Upper lobe of right lung (tissue), 1 donor: ENCODE measurements at regions not wholly inside any gene's neighbourhood (a gene's known extent, or its start where the extent isn't known, plus 50 kb on each side); places are given as distances from the start of the nearest gene placed in this dataset.

Experiments used
- ATAC-seq: fragments of 200-7000 bp; cut with Tn5 transposase; one replicate; pipeline ENCODE4 v1.9.1; 2020; ENCODE audit warnings: mild to moderate bottlenecking, moderate library complexity
- DNase-seq: peaks from one replicate; pipeline ENCODE4 v3.0.0-alpha.2; 2020
- H3K27ac ChIP-seq: fragments of 200-600 bp; one replicate; pipeline ENCODE4 v1.8.0; 2022
- H3K27me3 ChIP-seq: fragments of 200-600 bp; one replicate; pipeline ENCODE4 v1.8.0; 2022; ENCODE audit warnings: mild to moderate bottlenecking
- H3K36me3 ChIP-seq: fragments of 200-600 bp; one replicate; pipeline ENCODE4 v1.8.0; 2022
- H3K4me1 ChIP-seq: fragments of 200-600 bp; one replicate; pipeline ENCODE4 v1.8.0; 2022
- H3K4me3 ChIP-seq: fragments of 200-600 bp; one replicate; pipeline ENCODE4 v1.8.0; 2022; ENCODE audit warnings: mild to moderate bottlenecking
- H3K9me3 ChIP-seq: fragments of 200-600 bp; one replicate; pipeline ENCODE4 v1.8.0; 2022
- CTCF ChIP-seq: fragments of 200-600 bp; IDR thresholded peaks from one replicate; pipeline ENCODE4 v1.8.0; 2022; ENCODE audit warnings: antibody characterized with exemption
- intact Hi-C: fragments of 100-400 bp; cut with DNase I; formaldehyde crosslinking; loops from one replicate; pipeline ENCODE4 v1.11.0; 2022
- donor health status: DM: no; HTN: yes; CAD: no; lungs with severe emphysema.

GRCh38 chr20:58065508-58066361 lies 162.7 kb downstream of the ANKRD60 start:
- intact Hi-C loops, result no loop called here
- no peak for DNase-seq

GRCh38 chr20:58064411-58065010 lies 163.9 kb downstream of the ANKRD60 start:
- Histone ChIP-seq H3K27me3 (no peaks in the 10 kb centered on the region), H3K36me3 (no peaks in the 10 kb centered on the region), H3K9me3 (peaks cover 5% of the 10 kb centered on the region), H3K27ac (no peak overlapping the region), H3K4me1 (no peaks in the 10 kb centered on the region), H3K4me3 (no peak overlapping the region)
- ATAC-seq (peak; percentile 14), DNase-seq (no peak)
- TF ChIP-seq CTCF, result no peak
- intact Hi-C loops, result no loop called here

More at GRCh38 chr20:58065508-58066361, 162.7 kb downstream of the ANKRD60 start:
- Histone ChIP-seq H3K4me1 (no peaks in the 10 kb centered on the region), H3K4me3 (no peak overlapping the region), H3K27me3 (no peaks in the 10 kb centered on the region), H3K27ac (no peak overlapping the region), H3K9me3 (peaks cover 5% of the 10 kb centered on the region), H3K36me3 (no peaks in the 10 kb centered on the region)
- TF ChIP-seq CTCF, result no peak
- no peak for ATAC-seq

- ATAC-seq, result no peak
- no peaks in the 10 kb centered on the region for H3K27me3 ChIP-seq
- intact Hi-C loops, result no loop called here
- TF ChIP-seq CTCF, result no peak
- no peak for DNase-seq
- no peak overlapping the region for H3K4me3 ChIP-seq
- H3K36me3 ChIP-seq, result no peaks in the 10 kb centered on the region
- no peak overlapping the region for H3K27ac ChIP-seq
- peaks cover 6% of the 10 kb centered on the region for H3K4me1 ChIP-seq
- H3K9me3 ChIP-seq, result peaks cover 5% of the 10 kb centered on the region
Observed at GRCh38 chr20:58059260-58059544, 169.3 kb downstream of the ANKRD60 start.

GRCh38 chr20:58058421-58059259 lies 169.8 kb downstream of the ANKRD60 start:
- peaks cover 5% of the 10 kb centered on the region for H3K9me3 ChIP-seq
- ATAC-seq, result no peak

More at GRCh38 chr20:58058421-58059259, 169.8 kb downstream of the ANKRD60 start:
- peaks cover 6% of the 10 kb centered on the region for H3K4me1 ChIP-seq
- H3K27me3 ChIP-seq, result no peaks in the 10 kb centered on the region
- H3K4me3 ChIP-seq, result no peak overlapping the region
- DNase-seq, result no peak
- TF ChIP-seq CTCF, result no peak
- intact Hi-C loops, result no loop called here
- no peak overlapping the region for H3K27ac ChIP-seq
- no peaks in the 10 kb centered on the region for H3K36me3 ChIP-seq
